Naive thymus-derived CD4-positive, alpha-beta T cell (primary cell): ENCODE measurements at regions not wholly inside any gene's neighbourhood (a gene's known extent, or its start where the extent isn't known, plus 50 kb on each side); places are given as distances from the start of the nearest gene placed in this dataset.

Experiments
- ATAC-seq: fragments of 150-1000 bp; cut with Tn5 transposase; 2 replicates; pipeline ENCODE4 v1.10.0; 2021; ENCODE audit warnings: mild to moderate bottlenecking, moderate library complexity
- CTCF ChIA-PET: fragments of 350-600 bp; sonication (Branson Sonifier 250); formaldehyde crosslinking; loops from one replicate; lab custom pipeline; 2021; ENCODE audit warnings: antibody characterized with exemption; lab: Charles Lee
- POLR2A ChIA-PET: fragments of 350-600 bp; sonication (Branson Sonifier 250); formaldehyde crosslinking; loops from one replicate; lab custom pipeline; 2021; ENCODE audit warnings: antibody characterized with exemption, inconsistent platforms; lab: Charles Lee
- DNase-seq, 9 donors: peaks; one replicate each; pipeline versions ENCODE4 v3.0.0 to v3.0.0-alpha.2; 2020 to 2022; ENCODE audit warnings: mixed read lengths in 1 of 9
- H3K27ac ChIP-seq: one replicate; pipeline ENCODE4 v1.7.0; 2013; ENCODE audit warnings: mild to moderate bottlenecking, low read depth, low read length, moderate library complexity
- H3K27me3 ChIP-seq, 2 donors: one replicate each; pipeline ENCODE4 v1.7.0; 2013; ENCODE audit warnings: low read length in 2 of 2, mild to moderate bottlenecking in 2 of 2, moderate library complexity in 2 of 2; ENCODE audit not compliant: control insufficient read depth in 2 of 2, insufficient read depth in 2 of 2
- H3K36me3 ChIP-seq, 3 experiments: 1 replicate in 2 of 3; 2 replicates in 1 of 3; pipeline ENCODE4 v1.7.0; 2013; ENCODE audit warnings: low read length in 3 of 3, mild to moderate bottlenecking in 3 of 3, moderate library complexity in 1 of 3; ENCODE audit not compliant: insufficient read depth in 3 of 3, control insufficient read depth in 2 of 3
- H3K4me1 ChIP-seq, 2 donors: one replicate each; pipeline ENCODE4 v1.7.0; 2013; ENCODE audit warnings: low read length in 2 of 2, mild to moderate bottlenecking in 2 of 2, moderate library complexity in 1 of 2; ENCODE audit not compliant: control insufficient read depth in 2 of 2, insufficient read depth in 2 of 2
- H3K4me3 ChIP-seq: 2 replicates; pipeline ENCODE4 v1.7.0; 2013; ENCODE audit warnings: mild to moderate bottlenecking, low read length
- H3K9me3 ChIP-seq, 3 experiments: 1 replicate in 2 of 3; 2 replicates in 1 of 3; pipeline ENCODE4 v1.7.0; 2013; ENCODE audit warnings: low read length in 3 of 3; ENCODE audit not compliant: control insufficient read depth in 2 of 3
- H3K27ac Mint-ChIP-seq, 9 donors: one replicate each; pipeline ENCODE4 v1.8.0; 2020 to 2022; ENCODE audit warnings: mixed read lengths in 9 of 9, mild to moderate bottlenecking in 8 of 9, moderate library complexity in 5 of 9, inconsistent platforms in 2 of 9
- H3K27me3 Mint-ChIP-seq, 5 donors: one replicate each; pipeline ENCODE4 v1.8.0; 2021 to 2022; ENCODE audit warnings: mixed read lengths in 5 of 5, mild to moderate bottlenecking in 1 of 5
- H3K36me3 Mint-ChIP-seq, 5 donors: one replicate each; pipeline ENCODE4 v1.8.0; 2020 to 2022; ENCODE audit warnings: mixed read lengths in 5 of 5, mild to moderate bottlenecking in 3 of 5, inconsistent platforms in 1 of 5
- H3K4me1 Mint-ChIP-seq, 7 donors: one replicate each; pipeline ENCODE4 v1.8.0; 2020 to 2022; ENCODE audit warnings: mixed read lengths in 7 of 7, mild to moderate bottlenecking in 3 of 7, inconsistent platforms in 1 of 7
- H3K4me3 Mint-ChIP-seq, 10 donors: one replicate each; pipeline ENCODE4 v1.8.0; 2020 to 2022; ENCODE audit warnings: mild to moderate bottlenecking in 10 of 10, mixed read lengths in 10 of 10, moderate library complexity in 6 of 10, inconsistent platforms in 2 of 10
- H3K9me3 Mint-ChIP-seq, 11 donors: one replicate each; pipeline ENCODE4 v1.8.0; 2020 to 2022; ENCODE audit warnings: mixed read lengths in 11 of 11, mild to moderate bottlenecking in 4 of 11, inconsistent platforms in 1 of 11, moderate library complexity in 1 of 11
- intact Hi-C, 2 donors: fragments of 100-400 bp; cut with micrococcal nuclease; formaldehyde crosslinking; loops; one replicate each; pipeline ENCODE4 v1.15.1; 2023

- Histone ChIP-seq H3K9me3 (no peaks in the 10 kb centered on the region), H3K4me3 (no peak overlapping the region), H3K27me3 (no peaks in the 10 kb centered on the region), H3K27ac (no peak overlapping the region), H3K36me3 (no peaks in the 10 kb centered on the region), H3K4me1 (no peaks in the 10 kb centered on the region)
- Mint-ChIP-seq H3K4me3 (no peak overlapping the region), H3K36me3 (no peaks in the 10 kb centered on the region), H3K9me3 (no peaks in the 10 kb centered on the region), H3K4me1 (peaks cover 0 to 12% (median 0%) of the 10 kb centered on the region in 7 donors), H3K27me3 (peaks cover 9 to 62% (median 22%) of the 10 kb centered on the region in 5 donors), H3K27ac (no peak overlapping the region)
- intact Hi-C loops = no loop called here
- ATAC-seq (no peak), DNase-seq (no peak)
- ChIA-PET POLR2A (no interaction called here), CTCF (no interaction called here)
These were observed 1035.2 kb downstream of the MCTP2 start for GRCh38 chr15:95266451-95267061.

GRCh38 chr15:95267481-95267880 is 1036.1 kb downstream of the MCTP2 start:
- Histone ChIP-seq H3K9me3 (no peaks in the 10 kb centered on the region), H3K4me3 (no peak overlapping the region), H3K36me3 (no peaks in the 10 kb centered on the region), H3K27me3 (no peaks in the 10 kb centered on the region), H3K4me1 (no peaks in the 10 kb centered on the region), H3K27ac (no peak overlapping the region)
- intact Hi-C loops = no loop called here
- H3K4me3 Mint-ChIP-seq = no peak overlapping the region
- H3K9me3 Mint-ChIP-seq = peaks cover 0 to 4% (median 0%) of the 10 kb centered on the region in 11 donors
- CTCF ChIA-PET = interaction anchor here (1.5 kb wide), 1 partner anchor 8 kb away, joined by 6 read pairs; no protein-coding TSS in a partner anchor
- ATAC-seq (no peak), DNase-seq (no peak)
- no peaks in the 10 kb centered on the region for H3K36me3 Mint-ChIP-seq
- POLR2A ChIA-PET = no interaction called here
- H3K27ac Mint-ChIP-seq = no peak overlapping the region
- H3K4me1 Mint-ChIP-seq = peaks cover 0 to 12% (median 0%) of the 10 kb centered on the region in 7 donors
- peaks cover 11 to 57% (median 24%) of the 10 kb centered on the region in 5 donors for H3K27me3 Mint-ChIP-seq

GRCh38 chr15:95269242-95270183 is 1038.2 kb downstream of the MCTP2 start:
- peaks cover 21 to 58% (median 32%) of the 10 kb centered on the region in 5 donors for H3K27me3 Mint-ChIP-seq
- H3K27ac Mint-ChIP-seq = no peak overlapping the region
- no peaks in the 10 kb centered on the region for H3K27me3 ChIP-seq
- ATAC-seq = no peak
- no peaks in the 10 kb centered on the region for H3K36me3 Mint-ChIP-seq
- intact Hi-C loops = no loop called here
- no peak overlapping the region for H3K27ac ChIP-seq
- H3K4me1 ChIP-seq = no peaks in the 10 kb centered on the region
- no peak overlapping the region for H3K4me3 ChIP-seq
- H3K9me3 Mint-ChIP-seq = peaks cover 0 to 10% (median 0%) of the 10 kb centered on the region in 11 donors
- ChIA-PET CTCF (no interaction called here), POLR2A (no interaction called here)
- H3K4me1 Mint-ChIP-seq = peaks cover 0 to 12% (median 0%) of the 10 kb centered on the region in 7 donors
- H3K9me3 ChIP-seq = no peaks in the 10 kb centered on the region
- DNase-seq = no peak
- no peaks in the 10 kb centered on the region for H3K36me3 ChIP-seq
- no peak overlapping the region for H3K4me3 Mint-ChIP-seq

- Histone ChIP-seq H3K27me3 (no peaks in the 10 kb centered on the region), H3K27ac (no peak overlapping the region), H3K4me1 (no peaks in the 10 kb centered on the region), H3K4me3 (no peak overlapping the region), H3K9me3 (no peaks in the 10 kb centered on the region), H3K36me3 (no peaks in the 10 kb centered on the region)
- no peaks in the 10 kb centered on the region for H3K36me3 Mint-ChIP-seq
- ATAC-seq (no peak), DNase-seq (no peak)
- ChIA-PET POLR2A (no interaction called here), CTCF (no interaction called here)
- H3K4me1 Mint-ChIP-seq = no peaks in the 10 kb centered on the region
- no peak overlapping the region for H3K4me3 Mint-ChIP-seq
- intact Hi-C loops = no loop called here
- H3K27me3 Mint-ChIP-seq = peaks cover 10 to 62% (median 24%) of the 10 kb centered on the region in 5 donors
- H3K27ac Mint-ChIP-seq = no peak overlapping the region
- peaks cover 0 to 10% (median 0%) of the 10 kb centered on the region in 11 donors for H3K9me3 Mint-ChIP-seq
These were observed 1042.7 kb downstream of the MCTP2 start for GRCh38 chr15:95274101-95274500.

- DNase-seq = no peak
- Histone ChIP-seq H3K36me3 (no peaks in the 10 kb centered on the region), H3K27ac (no peak overlapping the region), H3K9me3 (no peaks in the 10 kb centered on the region), H3K27me3 (no peaks in the 10 kb centered on the region), H3K4me3 (no peak overlapping the region), H3K4me1 (no peaks in the 10 kb centered on the region)
- intact Hi-C loops = no loop called here
- H3K4me1 Mint-ChIP-seq = peaks cover 0 to 3% (median 0%) of the 10 kb centered on the region in 7 donors
- H3K27ac Mint-ChIP-seq = no peak overlapping the region
- peaks cover 0 to 10% (median 0%) of the 10 kb centered on the region in 11 donors for H3K9me3 Mint-ChIP-seq
- ChIA-PET POLR2A (no interaction called here), CTCF (interaction anchor here (0.6 kb wide), 1 partner anchor 17 kb away, joined by 3 read pairs; no protein-coding TSS in a partner anchor)
- H3K4me3 Mint-ChIP-seq = no peak overlapping the region
- no peak for ATAC-seq
- H3K27me3 Mint-ChIP-seq = peaks cover 23 to 69% (median 27%) of the 10 kb centered on the region in 5 donors
- no peaks in the 10 kb centered on the region for H3K36me3 Mint-ChIP-seq
These were observed 1045.9 kb downstream of the MCTP2 start for GRCh38 chr15:95277266-95277665.

- ChIA-PET CTCF (no interaction called here), POLR2A (no interaction called here)
- no peaks in the 10 kb centered on the region for H3K9me3 ChIP-seq
These were observed 1047.3 kb downstream of the MCTP2 start for GRCh38 chr15:95278532-95279245.

More at GRCh38 chr15:95278532-95279245, 1047.3 kb downstream of the MCTP2 start:
- no peak for ATAC-seq
- Mint-ChIP-seq H3K4me1 (peaks cover 0 to 12% (median 0%) of the 10 kb centered on the region in 7 donors), H3K4me3 (no peak overlapping the region), H3K27me3 (peaks cover 13 to 68% (median 22%) of the 10 kb centered on the region in 5 donors), H3K9me3 (peaks cover 0 to 4% (median 0%) of the 10 kb centered on the region in 11 donors), H3K27ac (no peak overlapping the region), H3K36me3 (peaks cover 0 to 2% (median 0%) of the 10 kb centered on the region in 5 donors)
- Histone ChIP-seq H3K4me3 (no peak overlapping the region), H3K36me3 (no peaks in the 10 kb centered on the region), H3K27me3 (no peaks in the 10 kb centered on the region), H3K4me1 (no peaks in the 10 kb centered on the region), H3K27ac (no peak overlapping the region)
- no peak for DNase-seq
- intact Hi-C loops = no loop called here
